ENCODE measurements at regions not wholly inside any gene's neighbourhood (a gene's known extent, or its start where the extent isn't known, plus 50 kb on each side); places are given as distances from the start of the nearest gene placed in this dataset.
"Not testable (repeated sequence)": the region's sequence is repeated elsewhere in the genome, so short reads cannot be mapped to it uniquely, and the experiment has no call there.

DNA sequence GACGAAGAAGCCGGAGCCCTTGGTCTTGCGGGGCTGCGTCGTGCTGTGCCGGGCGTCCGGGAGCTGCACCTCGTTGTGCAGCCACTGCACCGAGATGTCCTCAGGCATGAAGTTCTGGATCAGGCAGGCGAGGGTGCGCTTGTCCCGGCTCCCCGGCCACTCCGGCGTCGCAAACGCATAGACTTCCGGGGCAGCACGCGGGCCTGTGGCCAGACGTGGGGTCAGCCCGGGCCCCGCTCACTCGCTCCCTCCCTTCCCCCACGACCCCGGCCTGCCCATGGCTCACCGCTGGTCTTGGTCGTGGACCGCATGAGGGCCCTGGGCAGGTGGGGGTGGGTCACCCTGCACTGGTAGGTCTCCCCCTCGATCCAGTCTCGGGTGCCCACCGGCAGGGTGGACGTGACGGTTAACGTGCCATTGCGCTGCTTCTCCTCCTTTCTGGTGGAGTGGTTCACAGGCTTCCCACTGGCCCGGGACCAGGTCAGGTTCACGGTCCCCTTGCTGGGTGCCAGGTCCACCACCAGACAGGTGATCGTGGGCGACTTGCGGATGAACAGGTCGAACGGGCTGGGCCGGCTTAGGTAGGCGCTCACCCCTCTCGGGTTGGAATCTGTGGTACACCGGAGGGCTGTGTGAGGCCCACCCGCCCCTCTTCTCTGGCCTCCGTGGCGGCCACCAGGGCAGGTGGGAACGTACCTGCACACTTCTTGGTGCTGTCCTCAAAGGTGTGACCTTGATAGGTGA lies 74.0 kb downstream of the TMEM121 start:
- not testable (repeated sequence) for FAIRE-seq; DNase-seq (ENCODE audit: insufficient read length, low spot score)

DNA sequence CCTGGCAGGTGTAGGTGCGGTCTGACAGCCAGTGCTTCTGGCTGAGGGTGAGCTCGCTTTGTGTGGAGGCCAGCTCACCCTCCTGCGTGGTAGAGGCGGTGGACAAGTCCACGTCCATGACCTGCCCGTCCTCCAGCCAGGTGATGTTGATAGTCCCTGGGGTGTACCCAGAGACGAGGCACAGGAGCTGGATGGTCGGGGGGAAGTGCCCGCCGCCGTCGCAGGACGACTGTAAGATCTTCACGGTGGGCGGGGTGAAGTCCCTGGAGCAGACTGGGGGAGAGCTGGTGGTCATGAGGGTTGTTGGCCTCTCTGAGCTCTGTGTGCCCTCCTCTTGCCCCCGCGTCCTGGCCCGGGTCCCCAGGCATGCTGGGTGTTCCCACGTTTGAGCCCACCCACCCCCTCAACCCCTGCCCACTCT lies 74.6 kb downstream of the TMEM121 start:
- FAIRE-seq (no peak), DNase-seq (ENCODE audit: insufficient read length, low spot score) (no peak)

- FAIRE-seq: no peak
- no peak for DNase-seq (ENCODE audit: insufficient read length, low spot score)
These were observed 75.2 kb downstream of the TMEM121 start for GRCh38 chr14:105601360-105602242.

DNA sequence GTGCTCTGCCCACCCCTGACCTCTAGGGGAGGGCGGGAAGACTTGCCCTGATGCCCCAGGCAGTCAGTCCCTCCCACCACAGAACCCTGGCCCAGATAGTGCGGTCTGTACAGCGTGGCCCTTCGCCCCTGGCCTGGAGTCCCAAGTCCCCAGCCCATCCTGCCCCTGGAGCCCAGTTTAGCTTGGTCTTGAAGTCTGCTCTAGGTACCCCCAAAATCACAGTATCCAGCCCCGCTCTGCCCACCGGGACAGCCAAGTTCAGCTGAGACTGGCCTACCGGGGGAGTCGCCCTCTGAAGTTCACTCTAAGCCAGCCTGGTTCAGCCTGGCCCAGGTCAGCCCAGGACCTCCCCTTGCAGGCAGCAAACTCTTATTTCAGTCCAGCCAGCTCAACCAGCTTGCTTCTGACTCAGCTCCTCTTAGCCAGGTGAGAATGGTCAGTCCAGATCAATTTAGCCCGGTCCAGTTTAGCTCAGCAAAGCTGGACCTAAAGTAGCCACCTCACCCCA lies 75.9 kb downstream of the TMEM121 start:
- no peak for FAIRE-seq
- no peak for DNase-seq (ENCODE audit: insufficient read length, low spot score)

GRCh38 chr14:105602799-105603793 lies 76.7 kb downstream of the TMEM121 start:
- no peak for FAIRE-seq
- DNase-seq (ENCODE audit: insufficient read length, low spot score): no peak

DNA sequence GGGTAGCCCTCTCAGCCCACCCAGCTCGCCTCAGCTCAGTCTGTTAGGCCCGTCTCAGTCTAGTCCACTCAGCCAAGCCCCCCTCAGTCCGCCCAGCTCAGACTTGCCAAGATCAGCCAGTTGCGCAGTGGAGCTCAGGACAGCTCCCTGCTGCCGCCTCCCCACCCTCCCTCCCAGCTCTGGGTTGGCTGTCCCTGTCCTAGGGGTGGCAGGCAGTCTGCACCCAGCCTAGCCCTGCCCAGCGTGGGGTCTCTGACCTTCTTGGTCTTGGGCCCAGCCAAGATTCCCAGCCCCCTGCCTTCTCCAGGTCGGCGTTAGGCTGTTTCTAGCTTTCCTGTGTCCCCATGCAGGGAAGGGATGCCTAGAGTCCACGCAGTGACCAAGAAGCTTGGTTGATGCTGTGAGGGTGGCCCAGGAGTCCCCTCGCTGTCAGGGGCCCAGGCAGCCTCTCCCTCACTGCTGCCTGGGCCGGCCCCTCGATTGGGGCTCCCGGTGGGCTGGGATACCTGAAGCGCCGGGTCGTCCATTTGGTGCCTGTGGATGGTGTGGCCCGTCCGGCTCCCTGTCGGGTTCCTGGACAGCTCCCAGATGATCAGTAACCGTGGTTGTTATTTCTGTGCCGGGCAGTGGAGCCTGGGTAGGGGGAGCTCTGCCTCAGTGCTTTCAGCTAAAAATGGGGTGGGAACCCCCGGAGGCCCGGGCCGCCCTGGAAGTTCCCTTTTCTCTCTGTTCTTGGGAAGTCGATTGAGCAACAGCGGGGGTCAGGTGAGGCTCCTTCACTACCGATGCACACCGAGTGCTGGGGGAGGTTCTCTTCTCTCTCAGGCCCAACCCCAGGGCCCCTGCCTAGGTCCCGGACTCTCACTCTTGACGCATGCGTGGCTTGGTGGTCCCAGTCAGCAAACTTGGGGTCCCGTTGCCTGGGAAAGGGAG lies 78.4 kb downstream of the TMEM121 start:
- not testable (repeated sequence) for DNase-seq (ENCODE audit: insufficient read length, low spot score); FAIRE-seq

DNA sequence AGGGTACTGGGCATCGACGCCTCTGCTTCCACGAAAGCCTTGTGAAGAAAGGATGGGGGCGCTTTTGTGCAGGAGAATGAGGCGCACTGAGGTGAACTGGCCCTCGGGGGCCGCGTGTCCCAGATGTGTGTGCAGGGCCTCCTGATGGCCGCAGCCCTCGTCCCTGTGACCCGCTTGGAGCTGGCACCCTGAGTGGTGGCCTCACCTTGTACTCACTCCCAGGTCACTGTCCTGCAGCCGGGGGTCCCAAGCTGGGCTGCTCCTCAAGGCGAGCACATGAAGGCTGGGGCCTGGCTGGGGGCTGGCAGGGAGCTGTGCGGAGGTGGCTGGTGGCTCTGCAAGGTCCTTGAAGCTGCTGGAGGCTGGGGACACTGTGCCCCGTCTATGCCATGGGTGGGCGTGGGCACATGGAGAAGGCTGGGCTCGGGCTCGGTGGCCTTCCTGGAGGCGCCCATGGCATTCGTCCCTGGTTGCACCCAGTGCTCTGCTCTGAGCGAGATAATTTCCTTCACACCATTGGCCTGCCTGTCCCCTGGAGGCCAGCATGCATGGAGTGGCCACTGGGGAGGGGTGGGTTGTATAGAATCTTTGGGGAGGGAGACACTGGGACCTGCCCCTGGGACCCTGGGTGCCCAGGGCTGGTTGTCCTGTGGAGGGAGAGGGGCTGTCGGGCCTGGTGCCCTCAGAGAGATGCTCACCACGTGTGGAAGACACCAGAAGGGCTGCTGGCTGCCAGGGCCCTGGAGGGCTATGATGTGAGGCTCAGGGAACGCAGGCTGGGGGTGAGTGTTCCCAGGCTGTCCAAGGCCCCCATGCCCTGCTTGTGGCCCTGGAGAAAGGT lies 79.3 kb downstream of the TMEM121 start:
- FAIRE-seq: no peak
- no peak for DNase-seq (ENCODE audit: insufficient read length, low spot score)

- DNase-seq (ENCODE audit: insufficient read length, low spot score); FAIRE-seq: not testable (repeated sequence)
These were observed 80.1 kb downstream of the TMEM121 start for GRCh38 chr14:105606305-105606975.

GRCh38 chr14:105607025-105607424 lies 80.6 kb downstream of the TMEM121 start:
- FAIRE-seq: peak; percentile 16
- DNase-seq (ENCODE audit: insufficient read length, low spot score): not testable (repeated sequence)

GRCh38 chr14:105614987-105615386 lies 88.6 kb downstream of the TMEM121 start:
- DNase-seq (ENCODE audit: insufficient read length, low spot score); FAIRE-seq: not testable (repeated sequence)

DNA sequence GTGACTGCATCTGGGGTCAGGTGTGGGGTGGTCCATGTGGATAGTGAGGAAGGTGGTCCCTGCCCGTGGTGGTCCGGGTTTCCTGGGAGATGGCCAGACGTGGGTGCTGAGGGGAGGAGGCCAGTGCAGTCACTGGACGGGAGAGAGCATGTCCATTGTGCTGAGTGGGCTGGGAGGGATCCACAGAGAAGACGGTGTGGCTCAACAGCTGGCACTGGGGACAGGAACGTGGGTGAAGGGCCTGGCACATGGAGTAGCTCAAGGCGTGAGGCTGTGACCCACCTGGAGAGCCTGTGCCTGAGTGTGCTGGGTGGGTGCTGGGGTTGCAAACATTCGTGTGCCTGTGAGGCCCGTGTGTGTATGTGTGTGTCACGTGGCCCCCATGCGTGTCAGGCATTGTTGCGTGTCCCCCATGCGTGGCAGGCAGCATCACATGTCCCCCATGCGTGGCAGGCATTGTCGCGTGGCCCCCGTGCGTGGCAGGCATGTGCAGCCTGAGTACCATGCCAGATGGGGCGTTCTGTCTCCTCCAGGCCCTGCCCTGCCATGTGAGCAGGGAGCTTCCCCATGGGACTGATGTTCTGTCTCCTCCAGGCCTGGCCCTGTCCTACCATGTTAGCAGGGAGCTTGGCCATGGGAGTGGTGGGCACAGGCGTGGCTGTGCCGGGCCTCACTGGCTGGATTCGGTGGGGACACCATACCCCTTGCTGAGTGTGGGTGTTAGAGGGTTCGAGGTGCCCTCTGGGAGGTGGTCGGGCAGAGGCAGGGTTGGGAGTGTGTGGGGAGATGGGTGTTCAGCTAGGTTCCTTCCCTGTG lies 89.8 kb downstream of the TMEM121 start:
- not testable (repeated sequence) for DNase-seq (ENCODE audit: insufficient read length, low spot score)
- peak; percentile 28 for FAIRE-seq

GRCh38 chr14:105616802-105617192 lies 90.4 kb downstream of the TMEM121 start:
- FAIRE-seq: no peak

GRCh38 chr14:105617201-105617777 lies 90.9 kb downstream of the TMEM121 start:
- peak; percentile 99 for FAIRE-seq
- no peak for DNase-seq (ENCODE audit: insufficient read length, low spot score)

More at GRCh38 chr14:105616802-105617192, 90.4 kb downstream of the TMEM121 start:
- no peak for DNase-seq (ENCODE audit: insufficient read length, low spot score)

DNA sequence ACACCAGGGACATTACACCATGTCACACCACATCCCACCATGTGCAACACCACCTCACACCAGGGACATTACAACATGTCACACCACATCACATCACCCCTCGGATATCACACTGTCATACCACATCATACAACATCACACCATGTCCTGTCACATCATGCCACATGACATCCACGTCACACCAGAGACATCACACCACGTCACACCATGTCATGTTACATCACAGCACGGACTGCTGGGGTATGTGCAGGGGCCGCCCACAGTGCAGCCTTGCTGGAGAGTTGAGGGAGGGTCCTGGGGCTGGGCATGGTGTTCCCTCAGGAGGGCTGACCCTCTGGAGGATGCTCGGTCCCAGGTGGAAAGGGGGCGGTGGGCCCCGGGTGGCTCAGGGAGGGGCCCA lies 91.4 kb downstream of the TMEM121 start:
- not testable (repeated sequence) for FAIRE-seq; DNase-seq (ENCODE audit: insufficient read length, low spot score)

DNA sequence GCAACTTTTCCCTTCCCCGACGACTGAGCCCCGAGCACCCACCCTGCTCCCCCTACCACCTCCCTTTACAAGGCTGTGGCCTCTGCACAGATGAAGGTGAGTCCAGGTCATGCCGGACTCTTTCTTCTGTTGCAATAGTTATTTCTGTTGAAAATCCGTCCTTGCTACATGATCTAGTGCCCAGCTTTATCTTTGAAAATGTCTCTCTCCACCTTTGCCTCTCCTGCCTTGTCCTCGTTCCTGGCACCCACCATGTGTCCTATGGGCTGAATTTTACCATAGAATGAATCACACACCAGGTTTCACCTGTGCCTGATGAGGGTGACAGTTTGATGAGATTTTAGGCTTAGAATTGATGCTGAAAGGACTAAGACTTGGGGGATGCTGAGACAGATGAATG lies 92.9 kb downstream of the TMEM121 start:
- not testable (repeated sequence) for DNase-seq (ENCODE audit: insufficient read length, low spot score); FAIRE-seq

DNA sequence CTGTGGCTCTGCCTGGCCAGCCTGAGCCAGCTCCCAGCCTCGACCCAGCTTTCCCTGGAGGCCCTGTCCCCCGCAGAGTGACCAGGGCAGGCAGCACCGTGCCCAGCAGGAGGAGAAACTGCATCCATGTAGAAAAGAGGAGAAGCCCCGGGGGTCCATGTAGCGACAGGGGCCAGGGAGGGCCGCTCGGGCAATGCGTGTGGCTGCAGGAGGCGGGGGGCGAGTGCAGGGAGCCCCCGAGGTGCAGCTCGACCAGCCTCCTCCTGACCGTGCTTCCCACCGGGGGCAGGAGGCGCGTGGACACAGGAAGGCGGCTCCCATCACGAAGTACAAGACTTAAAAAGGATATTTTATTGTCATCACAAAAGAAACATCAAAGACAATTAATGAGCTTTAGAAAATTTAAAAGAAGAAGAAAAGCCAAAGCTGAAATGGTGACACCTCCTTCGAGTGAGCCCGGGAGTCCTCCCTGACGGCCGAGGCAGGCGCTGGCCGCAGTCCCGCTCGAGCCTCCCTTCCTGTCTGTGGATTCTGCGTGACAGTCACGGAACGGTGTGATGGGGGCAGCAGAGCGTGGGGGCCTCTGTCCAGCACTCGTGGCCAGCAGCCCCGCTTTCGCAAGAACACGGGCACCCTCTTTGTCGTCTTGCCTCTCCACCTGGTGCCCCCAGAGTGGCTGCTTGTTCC lies 93.9 kb downstream of the TMEM121 start:
- not testable (repeated sequence) for DNase-seq (ENCODE audit: insufficient read length, low spot score); FAIRE-seq
